Esophagus muscularis mucosa (tissue), 3 donors: ENCODE measurements at regions not wholly inside any gene's neighbourhood (a gene's known extent, or its start where the extent isn't known, plus 50 kb on each side); places are given as distances from the start of the nearest gene placed in this dataset.

Source experiments
- CTCF ChIP-seq, 3 experiments: fragments of 200-600 bp in 2 of 3; fragments of 450-650 bp in 1 of 3; sonication (generic) in 2 of 3; IDR thresholded peaks; one replicate each; pipeline ENCODE4 v1.5.1; 2017 to 2019; ENCODE audit warnings: antibody characterized with exemption in 3 of 3, mild to moderate bottlenecking in 2 of 3, moderate library complexity in 1 of 3
- POLR2A ChIP-seq: fragments of 450-650 bp; IDR thresholded peaks from one replicate; pipeline ENCODE4 v1.6.1; 2017; ENCODE audit warnings: antibody characterized with exemption, moderate library complexity, mild to moderate bottlenecking, low read depth

DNA sequence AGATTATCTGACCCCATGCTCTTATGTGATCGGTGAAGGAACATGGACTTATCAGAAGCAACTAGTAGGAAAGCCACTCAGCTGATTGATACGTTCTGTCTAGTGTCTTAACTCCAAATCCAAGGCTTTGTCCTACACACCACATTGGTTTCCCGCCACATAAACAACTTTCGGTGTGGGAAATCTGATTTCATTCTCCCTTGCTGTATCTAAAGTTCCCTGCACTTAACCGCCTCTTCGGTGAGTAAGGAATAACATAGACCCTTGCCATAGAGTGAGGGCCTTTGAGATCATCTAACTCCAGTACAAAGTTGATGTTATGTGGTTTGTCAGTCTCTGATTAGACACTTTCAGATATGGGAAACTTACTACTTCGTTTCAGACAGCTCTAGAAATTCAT lies 538.2 kb upstream of the TNP1 start:
- no peak for TF ChIP-seq CTCF (IDR thresholded peaks at IDR 0.05)
- TF ChIP-seq POLR2A, result no peak
